Activated T-helper 9 cell treated with anti-CD3 and anti-CD28 coated beads, Interleukin-2, amount 50 U/mL, for 16 hours (primary cell): ENCODE measurements at regions not wholly inside any gene's neighbourhood (a gene's known extent, or its start where the extent isn't known, plus 50 kb on each side); places are given as distances from the start of the nearest gene placed in this dataset.
"Not testable (repeated sequence)": the region's sequence is repeated elsewhere in the genome, so short reads cannot be mapped to it uniquely, and the experiment has no call there.

ENCODE experiments used
- DNase-seq: peaks from one replicate; pipeline ENCODE4 v3.0.0-alpha.2; 2020; ENCODE audit warnings: low read depth

DNA sequence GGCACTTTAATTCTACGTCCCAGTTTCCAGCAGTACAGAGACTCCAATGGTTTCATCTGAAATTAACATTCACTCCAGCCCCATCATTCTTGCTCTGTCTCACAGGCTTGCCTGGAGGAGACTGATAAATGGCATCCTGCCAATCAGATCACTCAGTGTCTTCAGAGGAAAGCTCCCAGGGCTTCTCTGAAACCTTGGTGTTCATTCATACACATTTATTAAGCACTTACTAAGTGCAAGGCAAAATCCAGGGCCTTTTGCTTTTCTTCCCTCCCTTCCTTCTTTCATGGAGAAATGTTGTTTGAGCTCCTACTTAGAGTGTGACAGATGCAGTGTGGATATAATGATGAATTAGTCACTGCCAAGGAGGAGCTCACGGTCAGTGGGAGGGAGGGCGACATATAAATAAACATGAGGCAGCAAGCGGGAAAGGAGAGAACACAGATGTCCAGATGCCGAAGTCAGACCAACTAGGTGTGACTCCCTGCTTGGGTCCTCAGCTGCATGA lies 106.7 kb upstream of the DTNBP1 start:
- no peak for DNase-seq

DNA sequence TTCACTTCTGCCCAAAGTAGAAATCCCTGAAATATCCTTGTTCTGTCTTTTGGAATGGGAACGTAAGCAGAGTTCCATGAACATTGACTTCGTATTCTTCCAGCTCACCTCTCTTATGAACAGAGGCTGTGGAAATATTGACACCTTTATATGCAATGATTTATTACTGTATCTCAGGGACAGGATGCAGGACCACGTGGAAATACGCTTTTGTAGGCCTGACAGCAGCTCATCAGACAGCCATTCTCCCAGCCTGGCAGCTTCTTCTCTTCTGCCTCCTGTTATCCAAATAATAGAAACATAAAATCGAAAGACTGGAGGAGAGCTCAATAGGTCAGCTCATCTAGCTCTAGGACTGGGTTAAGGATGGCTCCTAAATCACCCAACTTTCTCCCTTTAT lies 106.2 kb upstream of the DTNBP1 start:
- no peak for DNase-seq

DNA sequence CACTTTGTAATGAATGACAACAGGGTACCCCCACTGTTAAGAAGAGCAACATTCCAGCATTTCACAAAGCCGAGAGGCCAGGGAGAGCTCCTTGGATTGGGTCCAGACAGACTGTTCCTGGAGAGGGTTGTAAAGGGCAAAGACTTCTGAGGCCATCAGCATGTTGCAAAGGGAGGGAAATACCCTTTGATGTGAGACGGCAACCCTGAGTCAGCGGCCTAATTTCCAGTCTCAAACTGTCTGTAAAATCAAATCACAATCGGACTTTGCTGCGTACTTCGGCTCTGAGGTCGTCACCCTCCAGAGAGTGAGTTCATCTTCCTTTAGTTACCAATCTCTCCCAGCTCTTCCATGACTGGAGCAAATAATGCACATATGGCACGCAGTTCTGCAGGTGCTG lies 101.0 kb upstream of the DTNBP1 start:
- DNase-seq: no peak

DNA sequence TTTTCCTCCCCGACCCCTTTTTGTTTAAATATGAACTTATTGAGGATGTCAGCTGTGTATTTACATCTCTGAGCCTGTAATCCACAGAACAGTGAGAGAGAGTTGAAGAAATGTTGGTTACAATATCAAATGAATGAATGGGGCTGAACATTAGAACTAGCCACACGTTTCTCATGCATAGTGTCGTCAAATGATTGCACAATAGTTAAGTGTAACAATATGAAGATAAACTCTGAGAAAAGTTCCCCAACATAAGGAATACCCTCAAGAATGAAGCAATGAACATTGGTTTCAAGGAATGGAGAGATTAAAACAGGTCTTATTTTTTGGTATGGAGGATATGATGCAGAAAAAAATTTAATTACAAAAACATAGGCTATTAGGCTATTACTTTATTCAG lies 100.5 kb upstream of the DTNBP1 start:
- DNase-seq: no peak

DNA sequence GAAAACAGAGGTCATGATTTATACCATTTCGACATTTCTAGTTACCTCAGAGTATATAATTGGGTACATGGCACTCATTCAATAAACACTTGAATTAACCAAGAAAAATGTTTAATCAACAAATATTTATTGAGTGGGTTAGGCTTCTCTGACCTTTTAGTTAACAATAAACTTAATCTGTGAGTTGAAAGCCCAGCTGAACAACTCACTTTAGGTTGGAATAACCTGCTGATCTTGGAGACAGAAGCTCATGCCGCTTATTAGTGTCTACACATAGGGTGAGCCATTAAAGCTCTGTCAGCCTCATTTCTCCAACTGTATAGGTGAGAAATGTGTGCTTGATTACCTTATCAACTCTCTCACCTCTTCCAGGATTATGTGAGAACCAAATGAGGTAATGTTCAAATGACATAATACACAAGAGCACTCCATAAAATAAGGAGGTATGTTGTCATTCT lies 98.2 kb upstream of the DTNBP1 start:
- no peak for DNase-seq

DNA sequence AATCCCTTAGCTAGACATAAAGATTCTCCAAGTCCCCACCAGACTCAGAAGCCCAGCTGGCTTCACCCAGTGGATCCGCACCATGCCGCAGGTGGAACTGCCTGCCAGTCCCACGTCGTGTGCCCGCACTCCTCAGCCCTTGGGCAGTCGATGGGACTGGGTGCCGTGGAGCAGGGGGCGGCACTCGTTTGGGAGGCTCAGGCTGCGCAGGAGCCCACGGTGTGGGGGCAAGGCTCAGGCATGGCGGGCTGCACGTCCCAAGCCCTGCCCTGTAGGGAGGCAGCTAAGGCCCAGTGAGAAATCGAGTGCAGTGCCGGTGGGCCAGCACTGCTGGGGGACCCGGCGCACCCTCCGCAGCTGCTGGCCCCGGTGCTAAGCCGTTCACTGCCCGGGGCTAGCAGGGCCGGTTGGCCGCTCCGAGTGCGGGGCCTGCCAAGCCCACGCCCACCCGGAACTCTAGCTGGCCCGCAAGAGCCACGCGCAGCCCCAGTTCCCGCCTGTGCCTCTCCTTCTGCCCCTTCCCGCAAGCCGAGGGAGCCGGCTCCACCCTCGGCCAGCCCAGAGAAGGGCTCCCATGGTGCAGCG lies 95.9 kb upstream of the DTNBP1 start:
- no peak for DNase-seq

DNA sequence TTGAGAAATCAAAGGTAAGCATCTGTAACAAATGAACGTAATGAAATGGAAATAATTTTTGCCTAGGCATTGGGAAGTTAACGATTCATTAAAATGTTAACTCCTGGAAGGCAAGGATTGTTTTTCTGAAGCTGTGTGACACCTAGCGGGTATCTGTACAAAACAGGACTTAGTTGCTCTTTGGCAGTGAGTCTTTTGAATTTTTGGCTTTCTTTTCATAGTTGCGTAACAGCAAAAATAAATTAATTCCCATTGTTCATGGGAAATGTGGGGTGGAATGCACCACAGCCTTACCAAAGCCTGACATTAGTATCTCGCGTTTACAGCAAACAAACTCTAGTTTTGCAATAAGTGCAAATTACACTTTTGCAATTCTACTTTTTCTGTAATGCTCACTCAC lies 92.7 kb upstream of the DTNBP1 start:
- DNase-seq: no peak

DNA sequence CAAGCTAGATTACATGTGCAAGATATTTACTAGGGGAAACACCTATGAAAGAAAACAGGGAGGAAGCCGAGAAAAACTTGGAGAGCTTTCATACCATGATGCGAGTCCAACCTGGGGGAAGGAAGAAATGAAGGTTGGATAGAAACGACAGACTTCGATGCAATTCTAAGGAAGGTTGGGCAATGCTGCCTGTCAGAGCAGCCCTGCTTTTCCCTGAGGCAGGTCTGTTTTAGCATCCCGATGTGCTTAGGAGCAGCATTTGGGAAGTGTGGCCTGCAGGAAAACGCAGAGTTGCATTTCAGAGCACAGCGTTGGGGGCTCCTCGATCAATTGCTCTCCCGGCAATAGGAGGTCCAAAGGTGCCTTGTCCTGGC lies 91.9 kb upstream of the DTNBP1 start:
- DNase-seq: no peak

DNA sequence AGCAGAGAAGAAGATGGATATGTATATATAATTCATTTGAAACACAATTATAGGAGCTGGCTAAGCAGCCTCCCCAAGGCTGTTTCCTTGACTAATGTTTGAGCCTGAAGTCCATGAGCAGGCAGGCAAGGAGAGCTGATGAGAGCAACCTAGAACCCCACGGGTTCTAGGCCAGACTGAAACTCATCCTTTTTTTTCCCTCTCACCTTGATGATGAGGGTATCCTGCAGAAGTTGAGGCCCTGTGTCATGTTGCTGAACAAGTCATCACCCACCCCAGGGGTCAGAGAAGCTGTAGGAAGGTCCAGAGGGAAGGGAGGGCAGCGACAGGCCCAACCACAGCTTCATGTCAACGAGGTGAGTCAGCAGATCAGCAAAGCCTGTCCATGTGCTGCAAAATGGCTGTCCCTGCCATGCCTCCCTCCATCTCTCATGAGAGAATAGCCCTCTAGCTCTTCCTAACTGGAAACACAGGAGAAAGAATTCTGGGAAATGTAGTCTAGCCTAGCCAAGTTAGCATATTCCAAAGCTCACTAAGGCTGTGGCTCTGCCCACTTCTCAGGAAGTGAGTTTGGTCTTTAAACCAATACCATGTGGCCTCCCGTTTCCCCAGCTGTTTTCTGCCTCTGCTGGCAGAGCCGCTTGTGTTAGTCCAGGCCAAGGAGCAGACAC lies 91.3 kb upstream of the DTNBP1 start:
- DNase-seq: no peak

DNA sequence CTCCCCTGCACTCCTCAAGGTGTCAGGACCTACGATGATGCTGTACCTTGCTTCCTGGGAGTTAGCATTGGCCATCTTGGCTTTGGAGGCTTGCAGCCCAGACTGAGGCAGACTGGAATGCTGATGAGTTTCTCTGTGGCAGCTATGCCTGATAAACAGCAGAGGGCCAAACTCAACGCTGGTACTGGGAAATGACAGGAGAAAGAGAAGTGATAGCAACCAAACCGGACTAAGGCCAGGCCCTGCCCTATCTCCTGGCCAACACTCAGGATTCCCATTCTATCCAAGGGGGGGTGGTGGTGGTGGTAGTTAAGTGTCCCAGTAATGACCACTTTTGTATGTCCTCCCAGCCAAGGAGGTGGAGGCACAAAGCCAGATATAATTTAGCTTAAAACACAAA lies 90.0 kb upstream of the DTNBP1 start:
- DNase-seq: no peak

DNA sequence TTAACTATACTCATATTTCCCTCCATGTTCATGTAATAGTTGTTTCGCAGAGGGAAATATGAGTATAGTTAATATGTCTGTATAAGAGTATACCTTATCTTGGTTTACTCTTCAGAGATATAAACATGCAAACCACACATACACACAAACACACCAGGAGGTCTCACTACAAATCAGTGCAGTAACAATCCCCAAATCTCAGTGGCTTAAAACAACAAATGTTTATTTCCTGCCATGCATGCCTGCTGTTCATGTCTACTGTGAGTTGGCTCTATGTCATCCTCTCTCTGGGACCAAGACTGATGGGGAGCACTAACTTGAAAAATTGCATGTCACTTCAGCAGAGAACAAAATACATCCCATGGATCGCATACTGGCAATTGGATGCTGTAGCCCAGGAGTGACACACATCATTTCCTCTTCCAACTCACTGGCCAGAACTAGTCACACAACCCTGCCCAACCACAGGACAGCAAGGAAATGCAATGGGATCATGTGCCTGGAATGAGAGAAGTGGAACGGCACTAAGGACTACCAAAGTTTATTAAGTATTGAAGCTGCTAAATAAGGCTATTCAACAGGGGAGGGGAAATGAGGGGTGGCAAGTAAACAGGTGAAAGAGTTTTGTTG lies 89.0 kb upstream of the DTNBP1 start:
- DNase-seq: no peak

DNA sequence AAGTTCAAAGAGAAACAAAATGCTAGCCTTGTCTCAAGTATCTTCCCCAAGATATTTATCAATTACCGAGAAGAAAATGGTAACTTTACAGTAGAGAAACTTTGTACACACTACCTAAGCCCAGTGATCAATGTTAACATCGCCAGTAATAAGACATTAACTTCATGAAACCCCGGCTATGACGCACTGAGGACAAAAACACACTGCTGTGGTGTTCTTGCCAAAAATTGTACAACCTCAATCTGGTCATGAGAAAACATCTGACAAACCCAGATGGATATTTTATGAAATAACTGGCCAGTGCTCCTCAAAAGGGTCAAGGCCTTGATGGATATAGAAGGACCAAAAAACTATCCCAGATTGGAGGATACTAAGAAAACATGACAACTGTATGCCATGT lies 85.5 kb upstream of the DTNBP1 start:
- DNase-seq: no peak

DNA sequence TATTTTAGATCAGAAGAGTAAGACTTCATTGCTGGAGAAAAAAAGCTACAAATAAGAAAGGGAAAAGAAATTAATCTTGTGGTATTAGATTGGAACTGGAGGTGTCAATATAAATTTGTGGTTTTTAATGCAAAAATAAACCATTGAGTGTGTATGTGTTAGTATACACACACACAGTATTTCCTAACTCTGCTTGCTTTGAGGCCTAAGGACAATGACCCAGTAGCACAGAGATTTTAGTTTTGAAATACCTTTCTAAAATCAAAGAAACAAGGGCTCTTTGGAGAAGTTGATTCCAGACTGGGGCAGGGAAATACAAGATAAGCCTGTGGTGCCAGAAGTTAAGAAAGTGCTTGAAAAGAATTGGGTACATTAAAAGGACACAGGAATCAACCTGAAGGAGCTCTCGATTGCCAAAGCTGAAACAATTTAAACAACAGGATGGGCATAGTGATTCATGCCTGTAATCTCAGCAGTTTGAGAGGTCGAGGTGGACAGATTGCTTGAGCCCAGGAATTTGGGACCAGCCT lies 84.6 kb upstream of the DTNBP1 start:
- DNase-seq: no peak

DNA sequence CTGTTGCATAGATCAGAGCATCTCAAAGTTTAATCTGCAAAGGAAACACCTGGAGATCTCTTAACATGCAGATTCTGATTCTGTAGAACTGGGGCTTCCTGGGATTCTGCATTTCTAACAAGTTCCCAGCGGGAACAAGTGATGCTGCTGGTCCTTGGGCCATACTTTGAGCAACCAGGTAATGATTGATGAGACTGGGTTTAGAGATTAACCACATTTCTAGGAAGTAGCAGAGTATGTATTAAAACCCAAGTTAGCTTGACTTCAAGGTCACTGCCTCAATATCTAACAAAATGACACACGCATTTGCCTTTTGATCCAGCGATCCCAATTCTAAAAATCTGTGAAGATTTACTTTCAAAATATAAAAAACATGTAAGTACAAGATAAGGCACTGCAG lies 83.0 kb upstream of the DTNBP1 start:
- no peak for DNase-seq

DNA sequence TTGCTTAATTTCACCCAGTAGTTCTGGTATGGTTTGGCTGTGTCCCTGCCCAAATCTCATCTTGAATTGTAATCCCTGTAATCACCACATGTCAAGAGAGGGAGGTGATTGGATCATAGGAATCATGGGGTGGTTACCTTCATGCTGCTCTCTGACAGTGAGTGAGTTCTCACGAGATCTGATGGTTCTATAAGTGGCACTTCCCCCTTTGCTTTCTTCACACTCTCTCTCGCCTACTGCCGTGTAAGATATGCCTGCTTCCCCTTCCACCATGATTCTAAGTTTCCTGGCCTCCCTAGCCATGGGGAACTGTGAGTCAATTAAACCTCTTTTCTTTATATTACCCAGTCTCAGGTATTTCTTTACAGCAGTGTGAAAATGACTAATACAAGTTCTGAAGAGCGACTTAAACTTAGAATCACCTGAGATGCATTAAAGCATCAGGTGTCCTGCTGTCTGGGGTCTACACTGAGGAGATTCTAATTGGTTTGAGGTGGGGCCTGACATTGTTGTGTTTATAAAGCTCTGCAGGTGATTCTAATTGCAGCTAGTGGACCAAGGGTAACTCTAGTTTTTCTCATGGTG lies 82.1 kb upstream of the DTNBP1 start:
- no peak for DNase-seq

DNA sequence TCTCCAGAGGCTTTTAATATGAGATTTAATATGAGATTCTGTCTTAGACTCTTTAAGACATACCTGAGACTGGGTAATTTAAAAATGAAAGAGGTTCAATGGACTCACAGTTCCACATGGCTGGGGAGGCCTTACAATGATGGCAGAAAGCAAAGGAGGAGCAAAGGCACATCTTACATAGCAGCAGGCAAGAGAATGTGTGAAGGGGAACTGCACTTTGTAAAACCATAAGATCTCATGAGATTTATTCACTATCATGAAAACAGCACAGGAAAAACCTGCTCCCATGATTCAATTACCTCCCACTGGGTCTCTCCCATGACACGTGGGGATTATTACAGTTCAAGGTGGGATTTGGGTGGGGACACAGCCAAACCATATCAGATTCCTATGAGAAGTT lies 79.2 kb upstream of the DTNBP1 start:
- DNase-seq: not testable (repeated sequence)

DNA sequence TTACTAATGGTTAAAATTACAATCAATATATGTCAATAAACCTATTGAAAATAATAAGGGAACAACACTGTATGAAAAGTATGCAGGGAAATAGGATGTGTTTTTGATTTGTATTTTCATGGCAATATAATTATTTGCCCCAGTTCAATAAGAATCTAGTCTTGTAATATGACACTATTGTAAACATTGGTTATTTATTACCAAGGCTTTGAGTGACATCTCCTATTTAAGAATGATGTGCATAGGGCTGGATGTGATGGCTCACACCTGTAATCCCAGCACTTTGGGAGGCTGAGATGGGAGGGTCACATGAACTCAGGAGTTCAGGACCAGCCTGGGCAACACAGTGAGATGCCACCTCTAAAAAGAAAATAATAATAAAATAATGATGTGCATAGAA lies 78.6 kb upstream of the DTNBP1 start:
- no peak for DNase-seq

DNA sequence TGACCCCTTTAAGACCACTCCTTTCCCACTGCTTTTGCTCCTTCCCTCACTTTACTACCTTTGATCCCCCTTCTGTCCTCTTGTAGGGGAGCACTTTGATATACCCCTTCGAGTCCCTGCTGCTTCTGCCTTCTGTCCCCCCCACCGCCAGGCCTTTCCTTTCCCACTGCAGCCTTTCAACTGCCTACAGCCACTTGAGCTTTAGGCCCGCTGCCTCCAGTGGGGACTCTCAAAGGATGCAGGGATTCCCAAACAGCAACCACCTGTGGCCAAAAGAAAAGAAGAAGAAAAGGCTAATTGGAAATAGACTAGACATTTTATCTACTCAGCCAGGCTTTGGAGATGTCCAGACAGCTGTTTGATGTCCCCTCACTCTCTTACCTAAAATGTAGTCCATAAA lies 77.0 kb upstream of the DTNBP1 start:
- DNase-seq: no peak

DNA sequence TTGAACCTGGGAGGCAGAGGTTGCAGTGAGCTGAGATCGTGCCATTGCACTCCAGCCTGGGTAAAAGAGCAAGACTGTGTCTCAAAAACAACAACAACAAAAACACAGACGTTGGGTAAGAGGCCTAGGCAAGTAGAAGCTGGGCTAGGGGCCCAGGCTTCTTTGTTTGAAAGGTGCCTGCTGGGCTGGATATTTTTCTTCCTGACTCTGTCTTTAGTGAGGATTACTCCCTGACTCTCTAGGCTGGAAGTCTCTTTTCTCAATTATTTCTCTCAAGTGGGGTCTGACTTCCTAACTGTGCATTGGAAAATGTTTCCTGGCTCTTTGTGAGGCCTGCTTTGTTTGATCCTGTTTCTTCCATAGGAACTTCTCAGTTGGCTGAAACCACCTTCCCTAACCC lies 76.5 kb upstream of the DTNBP1 start:
- DNase-seq: no peak

DNA sequence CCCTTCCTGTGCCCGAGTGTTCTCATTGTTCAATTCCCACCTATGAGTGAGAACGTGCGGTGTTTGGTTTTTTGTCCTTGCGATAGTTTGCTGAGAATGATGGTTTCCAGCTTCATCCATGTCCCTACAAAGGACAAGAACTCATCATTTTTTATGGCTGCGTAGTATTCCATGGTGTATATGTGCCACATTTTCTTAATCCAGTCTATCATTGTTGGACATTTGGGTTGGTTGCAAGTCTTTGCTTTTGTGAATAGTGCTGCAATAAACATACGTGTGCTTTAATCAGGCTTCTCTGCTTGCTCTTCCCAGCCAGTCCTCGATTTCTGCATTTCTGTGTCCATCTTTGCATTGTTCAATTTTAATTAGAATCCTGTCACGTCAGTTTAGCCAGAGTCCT lies 75.4 kb upstream of the DTNBP1 start:
- not testable (repeated sequence) for DNase-seq

DNA sequence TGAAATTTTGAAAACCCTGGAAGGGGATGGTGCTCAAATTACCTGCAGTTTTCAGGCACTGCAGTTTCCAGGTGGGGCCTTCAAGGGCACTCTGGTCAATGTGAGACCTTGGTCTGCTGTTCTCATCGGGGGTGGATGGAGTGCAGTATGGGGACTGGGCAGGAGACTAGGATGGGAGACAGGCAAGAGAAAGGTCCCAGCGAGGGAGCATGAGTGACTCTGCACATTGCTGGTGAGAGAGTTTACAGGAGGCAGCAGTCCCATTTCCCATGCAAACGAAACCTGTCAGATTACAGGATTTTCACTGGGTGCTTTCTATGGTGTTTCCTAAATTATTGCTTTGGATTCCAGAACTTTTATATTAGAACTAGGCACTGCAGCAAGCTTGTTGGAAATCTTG lies 73.5 kb upstream of the DTNBP1 start:
- DNase-seq: no peak

DNA sequence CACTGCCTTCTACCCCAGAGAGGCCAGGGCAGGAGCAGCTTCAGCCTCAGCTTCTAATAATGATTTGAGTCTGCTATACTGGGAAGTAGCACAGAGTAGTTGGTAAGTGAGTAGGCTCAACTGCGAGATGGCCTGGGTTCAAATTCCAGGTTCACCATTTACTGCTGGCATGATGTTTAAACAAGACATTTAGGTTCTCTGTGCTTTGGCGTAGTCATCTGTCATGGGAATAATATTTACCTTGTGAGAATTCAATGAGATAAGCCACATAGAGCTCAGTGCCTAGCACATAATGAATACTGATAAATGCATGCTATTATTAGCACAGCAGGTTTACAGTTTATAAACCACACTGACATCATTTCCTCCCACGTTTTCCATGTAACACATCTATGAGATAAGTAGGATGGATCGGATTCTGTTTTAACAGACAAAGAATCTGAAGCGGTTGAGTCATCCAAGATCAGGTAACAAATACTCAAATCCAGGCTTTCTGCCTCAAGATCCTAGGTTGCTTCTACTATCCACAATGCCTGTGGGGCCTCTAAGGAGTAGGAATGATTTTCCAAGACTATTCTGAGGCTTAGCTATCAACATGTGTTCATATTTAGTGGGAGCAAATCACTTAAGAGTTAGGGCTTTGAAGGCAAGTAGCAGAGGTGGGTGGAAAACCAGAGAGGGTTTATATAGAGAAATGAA lies 72.9 kb upstream of the DTNBP1 start:
- DNase-seq: no peak
